HEK293T (cell line): ENCODE measurements at regions not wholly inside any gene's neighbourhood (a gene's known extent, or its start where the extent isn't known, plus 50 kb on each side); places are given as distances from the start of the nearest gene placed in this dataset.

Experiments
- CTBP1 ChIP-seq: fragments of 450-650 bp; IDR thresholded peaks from 2 replicates; pipeline ENCODE4 v1.6.1; 2016; ENCODE audit warnings: borderline replicate concordance
- ELF4 ChIP-seq: fragments of 450-650 bp; IDR thresholded peaks from 2 replicates; pipeline ENCODE4 v1.6.1; 2017; ENCODE audit warnings: antibody characterized with exemption
- FOXM1 ChIP-seq: fragments of 450-650 bp; IDR thresholded peaks from 2 replicates; pipeline ENCODE4 v1.6.1; 2017; ENCODE audit warnings: mild to moderate bottlenecking, borderline replicate concordance
- LEF1 ChIP-seq: fragments of 450-650 bp; IDR thresholded peaks from 2 replicates; pipeline ENCODE4 v1.6.1; 2017; ENCODE audit warnings: mild to moderate bottlenecking, borderline replicate concordance
- NFRKB ChIP-seq: fragments of 450-650 bp; IDR thresholded peaks from 2 replicates; pipeline ENCODE4 v1.6.1; 2016; ENCODE audit warnings: mild to moderate bottlenecking, moderate library complexity
- PKNOX1 ChIP-seq: fragments of 450-650 bp; IDR thresholded peaks from 2 replicates; pipeline ENCODE4 v1.6.1; 2016
- SP1 ChIP-seq: fragments of 450-650 bp; IDR thresholded peaks from 2 replicates; pipeline ENCODE4 v1.6.1; 2017
- SUZ12 ChIP-seq: fragments of 450-650 bp; IDR thresholded peaks from 2 replicates; pipeline ENCODE4 v1.6.1; 2016; ENCODE audit warnings: mild to moderate bottlenecking
- TARDBP ChIP-seq: fragments of 450-650 bp; IDR thresholded peaks from 2 replicates; pipeline ENCODE4 v1.6.1; 2016
- ZNF384 ChIP-seq: fragments of 450-650 bp; IDR thresholded peaks from 2 replicates; pipeline ENCODE4 v1.6.1; 2016

GRCh38 chr14:42965512-42965911, 1358.8 kb downstream of the LRFN5 start:
- TF ChIP-seq SUZ12 (no peak), PKNOX1 (no peak), ZNF384 (no peak), SP1 (no peak), TARDBP (no peak), NFRKB (no peak), LEF1 (no peak), FOXM1 (no peak), CTBP1 (no peak), ELF4 (no peak)
